G401.6 (cell line): ENCODE measurements at regions not wholly inside any gene's neighbourhood (a gene's known extent, or its start where the extent isn't known, plus 50 kb on each side); places are given as distances from the start of the nearest gene placed in this dataset.
"Not testable (repeated sequence)": the region's sequence is repeated elsewhere in the genome, so short reads cannot be mapped to it uniquely, and the experiment has no call there.

Experiments used
- FAIRE-seq: peaks from 2 replicates; lab custom pipeline; 2012; peaks lifted over from hg19 to GRCh38; lab: Jason Lieb, UNC

- no peak for FAIRE-seq
Measured at GRCh38 chr2:80942766-80943165, 638.2 kb upstream of the LRRTM1 start.

DNA sequence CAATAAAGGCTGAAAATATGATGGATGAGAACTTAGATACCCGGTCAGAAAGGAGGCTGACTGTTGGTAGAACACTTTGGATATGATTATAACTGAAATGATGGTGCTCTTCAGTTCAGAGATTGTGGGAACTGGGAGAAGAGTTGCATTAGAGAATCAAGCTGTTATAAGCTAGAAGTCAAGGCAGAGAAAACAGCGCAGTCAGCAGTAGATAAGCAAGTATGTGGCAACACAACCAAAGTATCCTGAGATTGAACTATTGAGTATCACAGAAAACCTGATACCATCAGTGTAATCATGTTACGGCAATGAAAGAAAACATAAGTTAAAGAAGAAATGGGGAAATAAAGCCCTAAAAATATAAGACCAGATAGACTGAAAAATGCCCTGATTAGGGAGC lies 633.9 kb upstream of the LRRTM1 start:
- no peak for FAIRE-seq

DNA sequence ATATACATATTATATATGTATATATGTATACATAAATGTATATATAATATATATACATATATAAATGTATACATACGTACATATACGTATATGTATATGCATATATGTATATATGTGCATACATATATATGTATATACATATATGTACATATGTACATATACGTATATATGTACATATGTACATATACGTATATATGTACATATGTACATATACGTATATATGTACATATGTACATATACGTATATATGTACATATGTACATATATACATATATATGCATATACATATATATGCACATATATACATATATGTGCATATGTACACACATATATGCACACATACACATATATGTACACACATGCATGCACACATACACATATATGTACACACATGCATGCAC lies 627.3 kb upstream of the LRRTM1 start:
- not testable (repeated sequence) for FAIRE-seq

- FAIRE-seq, result no peak
Measured at GRCh38 chr2:80930777-80931176, 626.2 kb upstream of the LRRTM1 start.

DNA sequence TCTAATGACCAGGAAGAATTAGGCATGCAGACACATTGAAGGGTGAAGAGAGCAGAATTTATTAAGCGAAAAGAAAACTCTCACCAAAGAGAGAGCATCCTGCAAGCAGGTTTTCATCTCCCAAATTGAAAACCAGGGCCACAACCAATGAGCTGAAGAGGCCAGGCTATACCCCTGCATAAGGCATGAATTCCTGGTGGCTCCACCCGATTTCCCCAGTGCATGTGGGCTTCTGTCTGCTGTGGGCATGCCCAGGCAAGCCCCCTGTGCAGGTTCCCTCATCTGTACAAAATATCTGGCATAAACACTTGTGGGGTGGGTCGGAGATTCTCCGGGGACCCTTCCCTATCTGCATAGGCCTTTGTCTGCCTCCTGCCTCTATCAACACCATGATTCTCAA lies 621.6 kb upstream of the LRRTM1 start:
- no peak for FAIRE-seq

GRCh38 chr2:80896576-80896975 lies 592.0 kb upstream of the LRRTM1 start:
- FAIRE-seq, result no peak

DNA sequence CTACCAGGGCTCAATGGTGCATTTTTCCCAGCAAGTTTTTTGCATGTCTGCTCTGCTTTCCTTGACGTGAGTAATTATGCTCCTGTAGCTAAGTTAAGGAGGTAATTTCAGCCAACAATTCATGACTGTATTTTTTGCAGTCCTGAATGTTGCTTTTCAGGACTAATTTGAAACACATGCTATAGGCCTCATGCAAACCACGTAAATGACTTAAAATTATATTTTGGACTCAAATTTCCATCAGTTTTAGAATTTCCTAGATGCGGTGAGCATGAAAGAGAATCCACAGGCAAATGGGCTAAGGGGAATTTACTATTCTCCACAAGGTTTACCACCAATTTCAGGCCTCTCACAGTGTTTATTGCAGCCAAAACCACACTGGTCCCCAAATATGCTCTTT lies 589.9 kb upstream of the LRRTM1 start:
- FAIRE-seq, result no peak

DNA sequence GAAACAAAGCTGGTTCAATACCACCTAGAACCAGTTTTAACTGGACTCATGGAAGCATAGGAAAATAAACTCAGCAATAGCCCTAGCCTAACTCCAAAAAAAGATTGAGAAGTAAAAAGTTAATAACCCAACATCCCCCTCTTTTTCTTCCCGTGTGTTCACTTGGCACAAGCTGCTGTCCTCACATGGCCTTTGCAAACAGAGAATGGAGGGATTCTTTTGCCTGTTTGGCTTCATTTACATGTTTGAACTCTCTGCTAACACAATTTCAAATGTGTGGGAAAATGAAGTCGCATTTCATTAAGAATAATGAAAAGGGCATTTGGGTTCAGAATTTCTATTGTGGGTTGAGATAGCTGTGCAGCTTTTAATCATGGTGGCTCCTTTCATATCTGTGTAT lies 589.2 kb upstream of the LRRTM1 start:
- FAIRE-seq, result no peak

DNA sequence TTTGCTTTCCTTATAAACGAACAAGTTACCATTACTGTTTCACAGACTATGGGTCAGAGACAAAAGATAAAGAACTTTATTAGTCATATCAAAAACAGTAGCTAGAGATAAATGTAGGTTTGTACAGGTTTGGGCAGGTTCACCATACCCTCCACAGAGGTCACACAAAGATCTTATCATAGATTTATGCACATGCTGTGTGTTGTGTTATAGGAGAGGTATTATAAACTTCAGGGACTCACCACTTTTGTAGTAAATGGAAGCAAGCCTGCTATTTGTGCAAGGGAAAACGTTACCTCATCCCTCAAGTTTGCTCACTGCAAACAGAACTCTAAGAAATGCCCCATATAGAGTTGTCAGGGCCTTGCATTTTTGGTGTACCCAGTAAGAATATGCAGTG lies 584.5 kb upstream of the LRRTM1 start:
- no peak for FAIRE-seq

GRCh38 chr2:80887841-80888378 lies 583.4 kb upstream of the LRRTM1 start:
- FAIRE-seq, result no peak

DNA sequence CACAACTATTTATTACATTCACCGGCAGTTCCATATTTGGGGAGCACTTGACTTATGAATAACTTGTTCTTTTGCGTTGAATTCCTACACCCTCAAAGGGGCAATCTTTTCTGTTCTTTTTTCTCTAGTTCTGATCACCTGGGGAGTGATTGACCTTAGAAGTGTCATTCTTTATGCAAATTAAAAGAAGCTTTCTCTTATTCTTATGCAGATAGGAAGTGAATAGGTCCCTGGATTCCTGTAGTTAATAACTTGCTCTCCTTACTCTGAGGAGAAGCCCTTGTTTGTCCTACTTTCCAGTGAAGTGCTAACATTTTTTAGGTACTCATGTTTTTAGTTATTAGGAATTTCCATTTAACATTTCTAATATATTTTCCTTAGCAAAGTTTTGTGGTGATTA lies 569.8 kb upstream of the LRRTM1 start:
- FAIRE-seq, result no peak

DNA sequence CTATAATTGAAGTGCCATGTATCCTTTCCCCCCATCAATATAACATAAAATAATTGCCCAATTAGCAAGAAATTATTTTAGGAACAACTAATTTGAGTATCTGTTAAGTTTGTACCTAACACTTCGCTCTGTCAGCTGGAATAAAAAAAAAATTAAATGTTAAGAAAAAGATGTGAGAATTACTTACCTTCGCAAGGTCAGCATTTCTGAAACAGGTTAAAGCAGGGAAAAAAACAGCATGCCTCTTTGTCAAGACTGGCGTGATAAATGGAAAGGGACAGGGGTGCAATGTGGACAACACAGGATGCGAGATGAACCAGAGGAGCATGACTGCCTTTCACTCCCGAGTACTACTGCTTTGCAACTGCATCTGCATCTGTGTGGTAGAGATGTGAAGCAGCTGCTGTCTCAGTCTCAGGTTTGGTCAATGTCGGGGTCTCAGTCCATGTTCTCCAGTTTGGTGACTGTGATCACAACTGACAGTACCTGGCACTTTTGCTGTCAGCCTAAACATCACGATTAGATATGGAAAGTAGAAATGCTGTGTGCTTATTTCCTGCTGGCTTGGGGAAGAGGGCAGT lies 565.4 kb upstream of the LRRTM1 start:
- no peak for FAIRE-seq

GRCh38 chr2:80863147-80863714 lies 558.7 kb upstream of the LRRTM1 start:
- FAIRE-seq, result no peak

DNA sequence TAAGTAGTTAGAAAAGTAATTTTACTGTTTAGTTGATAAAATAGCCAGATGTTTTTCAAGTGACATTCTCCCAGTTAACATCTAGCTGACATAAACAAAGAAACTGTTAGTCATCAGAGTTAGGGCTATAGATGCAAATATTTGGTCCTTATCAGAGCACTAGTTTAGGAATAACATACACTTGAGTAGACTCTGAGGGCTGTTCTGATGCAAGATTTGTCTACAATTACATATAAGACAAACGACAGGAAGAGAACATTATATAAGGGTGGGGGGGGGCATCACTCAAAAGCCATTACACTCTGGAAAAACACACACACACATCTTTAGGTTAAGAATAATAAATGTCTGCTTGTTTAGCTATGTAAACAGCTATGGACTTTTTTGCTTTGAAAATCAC lies 554.4 kb upstream of the LRRTM1 start:
- FAIRE-seq, result no peak

- FAIRE-seq, result peak; percentile 92
Measured at GRCh38 chr2:80856227-80856626, 551.7 kb upstream of the LRRTM1 start.

DNA sequence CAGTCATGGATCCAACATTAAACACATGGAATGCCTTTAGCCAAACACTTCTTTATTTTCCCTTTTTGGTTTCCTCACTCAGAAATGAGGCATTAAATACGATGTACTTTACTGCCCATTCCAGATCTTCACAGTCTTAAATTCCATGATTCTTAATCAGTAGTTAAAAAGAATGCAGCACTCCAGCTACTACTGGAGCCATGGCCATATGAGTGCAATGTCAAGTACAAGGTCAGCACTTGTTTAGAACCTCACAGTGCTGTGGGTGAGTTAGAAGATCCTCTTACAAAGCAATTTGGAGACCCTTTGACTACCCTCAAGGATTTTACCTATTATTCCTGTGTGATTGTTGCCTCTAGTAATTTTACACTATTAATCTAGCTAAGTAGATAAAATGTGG lies 550.3 kb upstream of the LRRTM1 start:
- FAIRE-seq, result no peak

- no peak for FAIRE-seq
Measured at GRCh38 chr2:80852808-80853139, 548.2 kb upstream of the LRRTM1 start.

DNA sequence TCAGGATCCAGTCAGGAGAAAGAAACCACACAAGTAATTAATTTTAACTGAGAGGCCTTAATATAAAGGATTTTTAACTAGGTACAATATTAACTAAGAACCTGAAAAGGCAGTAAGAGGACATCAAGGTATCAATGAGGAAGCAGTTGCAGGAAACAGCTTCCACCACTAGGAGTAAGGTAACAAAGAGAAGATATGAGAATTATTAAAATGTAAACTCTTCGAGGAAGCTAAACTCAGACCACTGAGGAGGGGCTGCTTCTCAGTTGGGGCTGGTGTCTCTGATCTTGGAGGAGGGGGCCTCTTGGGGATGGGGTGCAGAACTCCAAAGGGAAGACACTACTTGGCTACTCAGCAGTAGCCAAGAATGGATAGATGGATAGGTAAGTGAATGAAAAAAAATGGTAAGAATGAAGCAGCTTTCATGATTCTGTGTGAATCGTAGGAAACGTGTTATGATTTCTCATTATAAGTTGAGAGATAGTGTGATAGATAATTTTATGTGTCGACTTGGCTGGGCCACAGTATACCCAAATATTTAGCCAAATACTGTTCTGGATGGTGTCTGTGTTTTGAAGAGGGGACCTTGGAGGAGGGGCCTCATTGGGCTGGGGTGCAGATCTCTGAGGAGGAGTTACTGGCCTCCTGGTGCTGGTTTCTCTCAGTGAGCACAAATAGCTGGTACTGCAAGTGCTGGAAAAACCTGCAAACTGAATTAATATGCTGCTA lies 547.7 kb upstream of the LRRTM1 start:
- no peak for FAIRE-seq

DNA sequence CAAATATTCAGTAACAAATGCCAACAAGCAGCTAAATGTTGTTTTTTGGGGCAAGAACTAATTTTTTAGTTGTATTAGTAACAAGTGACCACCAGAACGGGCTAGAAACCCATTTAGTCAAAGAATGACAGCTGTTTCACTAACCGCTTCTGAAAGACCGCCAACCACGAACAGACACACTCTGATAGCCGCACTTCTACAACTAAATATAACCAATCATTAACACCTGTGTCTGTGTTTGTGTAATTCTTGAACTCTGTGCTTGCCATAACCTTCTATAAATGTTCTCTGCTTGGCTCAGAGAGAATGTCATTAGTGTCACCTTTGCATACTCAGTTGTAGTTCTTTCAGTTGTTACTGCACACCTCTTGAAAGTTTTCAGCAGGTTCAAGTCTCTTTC lies 526.3 kb upstream of the LRRTM1 start:
- no peak for FAIRE-seq

- no peak for FAIRE-seq
Measured at GRCh38 chr2:80822999-80823398, 518.4 kb upstream of the LRRTM1 start.

- FAIRE-seq, result no peak
Measured at GRCh38 chr2:80815259-80815658, 510.7 kb upstream of the LRRTM1 start.

DNA sequence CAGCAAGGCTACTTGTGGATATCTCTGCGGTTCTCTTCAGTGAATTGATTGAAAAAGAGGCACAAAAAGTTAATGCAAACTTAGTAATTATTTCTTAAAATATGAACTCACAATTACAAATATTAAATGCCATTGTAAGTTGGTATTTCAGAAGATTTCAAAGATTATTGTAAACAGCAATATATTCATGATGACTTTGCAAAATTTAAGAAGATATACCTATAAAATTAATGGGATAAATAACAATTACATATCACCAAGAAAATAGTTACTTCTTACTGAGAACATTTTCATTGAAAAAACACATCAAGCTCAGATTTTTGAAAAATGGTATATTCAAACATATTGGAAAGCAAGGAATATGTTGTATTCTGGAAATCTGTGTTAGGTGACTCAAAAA lies 482.0 kb upstream of the LRRTM1 start:
- FAIRE-seq, result no peak

- FAIRE-seq, result no peak
Measured at GRCh38 chr2:80778704-80779103, 474.2 kb upstream of the LRRTM1 start.

DNA sequence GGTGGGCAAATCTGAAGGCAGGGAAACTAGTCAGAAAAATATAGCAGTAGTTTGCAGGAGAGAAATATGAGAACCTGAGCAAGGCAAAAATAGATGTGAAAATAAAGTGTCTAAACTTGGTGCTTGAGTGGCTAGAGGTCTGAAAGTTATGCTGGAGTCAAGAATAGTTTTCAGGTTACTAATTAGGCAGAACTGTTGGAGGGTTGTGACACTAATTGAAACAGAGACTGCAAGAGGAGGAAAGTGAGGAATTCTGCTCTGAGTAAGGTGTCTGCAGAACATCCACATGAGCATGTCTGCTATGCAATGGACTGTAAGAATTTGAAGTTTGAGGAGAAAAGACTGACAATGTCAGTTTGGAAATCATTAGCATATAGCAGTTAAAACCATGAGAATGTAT lies 444.0 kb upstream of the LRRTM1 start:
- no peak for FAIRE-seq
